ENCODE measurements at regions not wholly inside any gene's neighbourhood (a gene's known extent, or its start where the extent isn't known, plus 50 kb on each side); places are given as distances from the start of the nearest gene placed in this dataset.
"Not testable (repeated sequence)": the region's sequence is repeated elsewhere in the genome, so short reads cannot be mapped to it uniquely, and the experiment has no call there.

GRCh38 chr3:28155631-28156030, 85.8 kb upstream of the CMC1 start:
- H3K4me2 ChIP-seq (ENCODE audit: low read depth, low read length, poor library complexity, severe bottlenecking): no peak overlapping the region
- H4K20me1 ChIP-seq (ENCODE audit: insufficient read depth, low read depth, low read length): no peaks in the 10 kb centered on the region
- no peaks in the 10 kb centered on the region for H3K27me3 ChIP-seq (ENCODE audit: low read length)
- H3K9ac ChIP-seq (ENCODE audit: low read length): no peak overlapping the region
- H2AFZ ChIP-seq (ENCODE audit: low read length): no peak overlapping the region
- no peaks in the 10 kb centered on the region for H3K36me3 ChIP-seq (ENCODE audit: insufficient read depth, low read length)
- H3K4me3 ChIP-seq (ENCODE audit: low read length): no peak overlapping the region
- no peaks in the 10 kb centered on the region for H3K9me2 ChIP-seq (replicated peaks; ENCODE audit: insufficient read depth, low read length)
- H3K9me3 ChIP-seq (ENCODE audit: low read length): no peaks in the 10 kb centered on the region
- no peak overlapping the region for H3K27ac ChIP-seq (ENCODE audit: low read length)
- no peaks in the 10 kb centered on the region for H3K4me1 ChIP-seq (ENCODE audit: low read length)
- DNase-seq: no peak
- no peaks in the 10 kb centered on the region for H3K79me2 ChIP-seq (ENCODE audit: low read length)

GRCh38 chr3:28156599-28156998, 84.8 kb upstream of the CMC1 start:
- not testable (repeated sequence) for H3K9ac ChIP-seq (ENCODE audit: low read length); H3K27me3 ChIP-seq (ENCODE audit: low read length); H4K20me1 ChIP-seq (ENCODE audit: insufficient read depth, low read depth, low read length); DNase-seq; H2AFZ ChIP-seq (ENCODE audit: low read length); H3K27ac ChIP-seq (ENCODE audit: low read length); H3K9me3 ChIP-seq (ENCODE audit: low read length); H3K79me2 ChIP-seq (ENCODE audit: low read length); H3K4me1 ChIP-seq (ENCODE audit: low read length); H3K4me3 ChIP-seq (ENCODE audit: low read length); H3K4me2 ChIP-seq (ENCODE audit: low read depth, low read length, poor library complexity, severe bottlenecking); H3K36me3 ChIP-seq (ENCODE audit: insufficient read depth, low read length); H3K9me2 ChIP-seq (replicated peaks; ENCODE audit: insufficient read depth, low read length)

GRCh38 chr3:28171962-28172361, 69.5 kb upstream of the CMC1 start:
- no peaks in the 10 kb centered on the region for H3K9me2 ChIP-seq (replicated peaks; ENCODE audit: insufficient read depth, low read length)
- H3K27me3 ChIP-seq (ENCODE audit: low read length): no peaks in the 10 kb centered on the region
- H3K36me3 ChIP-seq (ENCODE audit: insufficient read depth, low read length): no peaks in the 10 kb centered on the region
- H3K4me3 ChIP-seq (ENCODE audit: low read length): no peak overlapping the region
- H3K4me2 ChIP-seq (ENCODE audit: low read depth, low read length, poor library complexity, severe bottlenecking): no peak overlapping the region
- H3K4me1 ChIP-seq (ENCODE audit: low read length): no peaks in the 10 kb centered on the region
- no peak overlapping the region for H3K27ac ChIP-seq (ENCODE audit: low read length)
- no peaks in the 10 kb centered on the region for H4K20me1 ChIP-seq (ENCODE audit: insufficient read depth, low read depth, low read length)
- no peak overlapping the region for H3K9ac ChIP-seq (ENCODE audit: low read length)
- H3K79me2 ChIP-seq (ENCODE audit: low read length): no peaks in the 10 kb centered on the region
- H3K9me3 ChIP-seq (ENCODE audit: low read length): no peaks in the 10 kb centered on the region
- no peak overlapping the region for H2AFZ ChIP-seq (ENCODE audit: low read length)
- no peak for DNase-seq

- Histone ChIP-seq H3K36me3 (ENCODE audit: insufficient read depth, low read length) (no peaks in the 10 kb centered on the region), H3K4me3 (ENCODE audit: low read length) (no peak overlapping the region)
- DNase-seq: no peak
Observed at GRCh38 chr3:28172748-28173147, 68.7 kb upstream of the CMC1 start.

GRCh38 chr3:28173836-28174235, 67.6 kb upstream of the CMC1 start:
- no peaks in the 10 kb centered on the region for H3K36me3 ChIP-seq (ENCODE audit: insufficient read depth, low read length)
- H3K27ac ChIP-seq (ENCODE audit: low read length): no peak overlapping the region
- no peaks in the 10 kb centered on the region for H4K20me1 ChIP-seq (ENCODE audit: insufficient read depth, low read depth, low read length)
- H3K4me1 ChIP-seq (ENCODE audit: low read length): no peaks in the 10 kb centered on the region
- no peaks in the 10 kb centered on the region for H3K79me2 ChIP-seq (ENCODE audit: low read length)
- no peak for DNase-seq
- no peak overlapping the region for H2AFZ ChIP-seq (ENCODE audit: low read length)
- H3K9me3 ChIP-seq (ENCODE audit: low read length): no peaks in the 10 kb centered on the region
- no peak overlapping the region for H3K4me2 ChIP-seq (ENCODE audit: low read depth, low read length, poor library complexity, severe bottlenecking)
- no peak overlapping the region for H3K4me3 ChIP-seq (ENCODE audit: low read length)
- H3K27me3 ChIP-seq (ENCODE audit: low read length): no peaks in the 10 kb centered on the region
- 0 out of 2 replicates have a peak, but pooled peaks cover 3% of the 10 kb centered on the region for H3K9me2 ChIP-seq (replicated peaks; ENCODE audit: insufficient read depth, low read length)
- no peak overlapping the region for H3K9ac ChIP-seq (ENCODE audit: low read length)

More at GRCh38 chr3:28172748-28173147, 68.7 kb upstream of the CMC1 start:
- no peaks in the 10 kb centered on the region for H4K20me1 ChIP-seq (ENCODE audit: insufficient read depth, low read depth, low read length)
- H3K4me2 ChIP-seq (ENCODE audit: low read depth, low read length, poor library complexity, severe bottlenecking): no peak overlapping the region
- no peak overlapping the region for H3K27ac ChIP-seq (ENCODE audit: low read length)
- 0 out of 2 replicates have a peak, but pooled peaks cover 3% of the 10 kb centered on the region for H3K9me2 ChIP-seq (replicated peaks; ENCODE audit: insufficient read depth, low read length)
- H2AFZ ChIP-seq (ENCODE audit: low read length): no peak overlapping the region
- H3K9ac ChIP-seq (ENCODE audit: low read length): no peak overlapping the region
- no peaks in the 10 kb centered on the region for H3K27me3 ChIP-seq (ENCODE audit: low read length)
- no peaks in the 10 kb centered on the region for H3K79me2 ChIP-seq (ENCODE audit: low read length)
- H3K4me1 ChIP-seq (ENCODE audit: low read length): no peaks in the 10 kb centered on the region
- no peaks in the 10 kb centered on the region for H3K9me3 ChIP-seq (ENCODE audit: low read length)

GRCh38 chr3:28186748-28187147, 54.7 kb upstream of the CMC1 start:
- DNase-seq: no peak

GRCh38 chr3:28188686-28189085, 52.7 kb upstream of the CMC1 start:
- DNase-seq: no peak
- Histone ChIP-seq H3K79me2 (ENCODE audit: low read length) (no peaks in the 10 kb centered on the region), H4K20me1 (ENCODE audit: insufficient read depth, low read depth, low read length) (no peaks in the 10 kb centered on the region), H3K27me3 (ENCODE audit: low read length) (no peaks in the 10 kb centered on the region), H3K4me2 (ENCODE audit: low read depth, low read length, poor library complexity, severe bottlenecking) (no peak overlapping the region), H3K36me3 (ENCODE audit: insufficient read depth, low read length) (no peaks in the 10 kb centered on the region), H3K9me3 (ENCODE audit: low read length) (no peaks in the 10 kb centered on the region), H3K4me1 (ENCODE audit: low read length) (no peaks in the 10 kb centered on the region), H3K9me2 (replicated peaks; ENCODE audit: insufficient read depth, low read length) (0 out of 2 replicates have a peak, but pooled peaks cover 4% of the 10 kb centered on the region), H3K9ac (ENCODE audit: low read length) (no peak overlapping the region), H2AFZ (ENCODE audit: low read length) (no peak overlapping the region), H3K27ac (ENCODE audit: low read length) (no peak overlapping the region), H3K4me3 (ENCODE audit: low read length) (no peak overlapping the region)

More at GRCh38 chr3:28186748-28187147, 54.7 kb upstream of the CMC1 start:
- no peaks in the 10 kb centered on the region for H3K36me3 ChIP-seq (ENCODE audit: insufficient read depth, low read length)
- no peak overlapping the region for H3K4me2 ChIP-seq (ENCODE audit: low read depth, low read length, poor library complexity, severe bottlenecking)
- H4K20me1 ChIP-seq (ENCODE audit: insufficient read depth, low read depth, low read length): no peaks in the 10 kb centered on the region
- no peak overlapping the region for H3K9ac ChIP-seq (ENCODE audit: low read length)
- H3K4me1 ChIP-seq (ENCODE audit: low read length): no peaks in the 10 kb centered on the region
- no peaks in the 10 kb centered on the region for H3K27me3 ChIP-seq (ENCODE audit: low read length)
- no peak overlapping the region for H3K4me3 ChIP-seq (ENCODE audit: low read length)
- H3K9me2 ChIP-seq (replicated peaks; ENCODE audit: insufficient read depth, low read length): 0 out of 2 replicates have a peak, but pooled peaks cover 3% of the 10 kb centered on the region
- H3K27ac ChIP-seq (ENCODE audit: low read length): no peak overlapping the region
- no peaks in the 10 kb centered on the region for H3K79me2 ChIP-seq (ENCODE audit: low read length)
- no peak overlapping the region for H2AFZ ChIP-seq (ENCODE audit: low read length)
- no peaks in the 10 kb centered on the region for H3K9me3 ChIP-seq (ENCODE audit: low read length)

GRCh38 chr3:28191363-28191762, 50.1 kb upstream of the CMC1 start:
- Histone ChIP-seq H3K9me2 (replicated peaks; ENCODE audit: insufficient read depth, low read length) (0 out of 2 replicates have a peak, but pooled peaks cover 4% of the 10 kb centered on the region), H3K9ac (ENCODE audit: low read length) (no peak overlapping the region), H3K79me2 (ENCODE audit: low read length) (no peaks in the 10 kb centered on the region), H3K9me3 (ENCODE audit: low read length) (no peaks in the 10 kb centered on the region), H3K36me3 (ENCODE audit: insufficient read depth, low read length) (no peaks in the 10 kb centered on the region), H3K4me1 (ENCODE audit: low read length) (no peaks in the 10 kb centered on the region), H3K27me3 (ENCODE audit: low read length) (no peaks in the 10 kb centered on the region), H3K4me3 (ENCODE audit: low read length) (no peak overlapping the region), H3K4me2 (ENCODE audit: low read depth, low read length, poor library complexity, severe bottlenecking) (no peak overlapping the region), H3K27ac (ENCODE audit: low read length) (no peak overlapping the region), H4K20me1 (ENCODE audit: insufficient read depth, low read depth, low read length) (no peaks in the 10 kb centered on the region), H2AFZ (ENCODE audit: low read length) (no peak overlapping the region)
- no peak for DNase-seq

All from Karpas-422 (cell line).